Lung (tissue), 11 donors: ENCODE measurements at regions not wholly inside any gene's neighbourhood (a gene's known extent, or its start where the extent isn't known, plus 50 kb on each side); places are given as distances from the start of the nearest gene placed in this dataset.

Experiments used
- ATAC-seq: fragments of 200-7000 bp; cut with Tn5 transposase; one replicate; pipeline ENCODE4 v1.9.1; 2020; ENCODE audit warnings: moderate number of reproducible peaks; ENCODE audit not compliant: insufficient read depth, low FRiP score
- DNase-seq, 3 donors: peaks; one replicate each; pipeline ENCODE4 v3.0.0-alpha.2; 2013 to 2017
- H3K27ac ChIP-seq, 2 donors: one replicate each; pipeline ENCODE4 v1.5.1; 2013; ENCODE audit warnings: mild to moderate bottlenecking in 2 of 2, moderate library complexity in 2 of 2, control low read depth in 1 of 2, inconsistent platforms in 1 of 2, low read depth in 1 of 2, low read length in 1 of 2
- H3K27me3 ChIP-seq, 3 donors: one replicate each; pipeline ENCODE4 v1.5.1; 2013; ENCODE audit warnings: low read length in 2 of 3; ENCODE audit not compliant: control insufficient read depth in 3 of 3, insufficient read depth in 3 of 3
- H3K36me3 ChIP-seq, 4 donors: one replicate each; pipeline ENCODE4 v1.5.1; 2013; ENCODE audit warnings: low read length in 4 of 4, mild to moderate bottlenecking in 1 of 4, moderate library complexity in 1 of 4; ENCODE audit not compliant: control insufficient read depth in 4 of 4, insufficient read depth in 4 of 4
- H3K4me1 ChIP-seq, 5 donors: one replicate each; pipeline ENCODE4 v1.5.1; 2013; ENCODE audit warnings: low read length in 5 of 5, mild to moderate bottlenecking in 2 of 5, moderate library complexity in 1 of 5; ENCODE audit not compliant: control insufficient read depth in 5 of 5, insufficient read depth in 5 of 5
- H3K4me3 ChIP-seq: one replicate; pipeline ENCODE4 v1.5.1; 2013; ENCODE audit warnings: mild to moderate bottlenecking, control low read depth, moderate library complexity
- H3K9ac ChIP-seq, 2 donors: one replicate each; pipeline ENCODE4 v1.5.1; 2013; ENCODE audit warnings: low read length in 2 of 2, control low read depth in 1 of 2; ENCODE audit not compliant: insufficient read depth in 1 of 2
- H3K9me3 ChIP-seq, 4 donors: one replicate each; pipeline ENCODE4 v1.5.1; 2013; ENCODE audit warnings: low read length in 3 of 4, mild to moderate bottlenecking in 1 of 4, moderate library complexity in 1 of 4; ENCODE audit not compliant: control insufficient read depth in 4 of 4, insufficient read depth in 3 of 4
- WGBS, 2 donors: extraction: QIAGEN DNeasy Blood & Tissue Kit; methylation state at CpG; one replicate each; pipeline ENCODE4 v1.1.7; 2013; 5-methylcytosine and 5-hydroxymethylcytosine counted together
- TF ChIP-seq, protein P1 (sequence below): IDR thresholded peaks from 2 replicates; pipeline ENCODE4 v1.5.1; 2012; ENCODE audit warnings: mild to moderate bottlenecking; ENCODE audit errors: control extremely low read depth, extremely low read depth
- donor health status: control.
- donor health status: control.
- donor health status: Bipolar disorder and iron deficiency.
- donor health status: healthy.
- donor health status: DM: yes; HTN: yes; CAD: no.

DNA sequence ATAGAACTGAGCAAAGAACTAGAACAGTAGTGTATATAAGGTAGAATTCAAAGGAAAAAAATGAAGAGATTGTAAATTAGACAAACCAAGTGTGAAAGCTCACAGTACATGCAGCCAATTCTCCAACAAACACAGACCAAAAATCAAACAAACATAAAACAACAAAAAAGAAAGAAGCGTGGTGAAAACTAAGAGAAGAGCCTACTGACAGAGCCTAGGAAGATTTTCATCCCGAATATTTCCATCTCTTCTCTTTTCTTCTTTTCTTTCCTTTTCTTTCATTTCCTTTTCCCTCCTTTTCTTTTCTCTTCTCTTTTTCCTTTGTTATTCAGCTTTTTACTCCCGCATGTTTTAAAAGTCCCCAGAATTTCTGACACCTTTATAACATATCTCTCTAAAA, 1103.6 kb downstream of the CDH8 start:
- WGBS, 2 donors, result 88 to 93% methylated on average over 3 of the region's 3 CpGs
- Histone ChIP-seq H3K9me3 (no peaks in the 10 kb centered on the region), H3K27me3 (no peaks in the 10 kb centered on the region), H3K27ac (no peak overlapping the region), H3K4me3 (no peak overlapping the region), H3K9ac (no peak overlapping the region), H3K4me1 (no peaks in the 10 kb centered on the region), H3K36me3 (no peaks in the 10 kb centered on the region)
- TF ChIP-seq, protein P1, sequence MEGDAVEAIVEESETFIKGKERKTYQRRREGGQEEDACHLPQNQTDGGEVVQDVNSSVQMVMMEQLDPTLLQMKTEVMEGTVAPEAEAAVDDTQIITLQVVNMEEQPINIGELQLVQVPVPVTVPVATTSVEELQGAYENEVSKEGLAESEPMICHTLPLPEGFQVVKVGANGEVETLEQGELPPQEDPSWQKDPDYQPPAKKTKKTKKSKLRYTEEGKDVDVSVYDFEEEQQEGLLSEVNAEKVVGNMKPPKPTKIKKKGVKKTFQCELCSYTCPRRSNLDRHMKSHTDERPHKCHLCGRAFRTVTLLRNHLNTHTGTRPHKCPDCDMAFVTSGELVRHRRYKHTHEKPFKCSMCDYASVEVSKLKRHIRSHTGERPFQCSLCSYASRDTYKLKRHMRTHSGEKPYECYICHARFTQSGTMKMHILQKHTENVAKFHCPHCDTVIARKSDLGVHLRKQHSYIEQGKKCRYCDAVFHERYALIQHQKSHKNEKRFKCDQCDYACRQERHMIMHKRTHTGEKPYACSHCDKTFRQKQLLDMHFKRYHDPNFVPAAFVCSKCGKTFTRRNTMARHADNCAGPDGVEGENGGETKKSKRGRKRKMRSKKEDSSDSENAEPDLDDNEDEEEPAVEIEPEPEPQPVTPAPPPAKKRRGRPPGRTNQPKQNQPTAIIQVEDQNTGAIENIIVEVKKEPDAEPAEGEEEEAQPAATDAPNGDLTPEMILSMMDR, result no peak
- DNase-seq, result no peak
- no peak for ATAC-seq

DNA sequence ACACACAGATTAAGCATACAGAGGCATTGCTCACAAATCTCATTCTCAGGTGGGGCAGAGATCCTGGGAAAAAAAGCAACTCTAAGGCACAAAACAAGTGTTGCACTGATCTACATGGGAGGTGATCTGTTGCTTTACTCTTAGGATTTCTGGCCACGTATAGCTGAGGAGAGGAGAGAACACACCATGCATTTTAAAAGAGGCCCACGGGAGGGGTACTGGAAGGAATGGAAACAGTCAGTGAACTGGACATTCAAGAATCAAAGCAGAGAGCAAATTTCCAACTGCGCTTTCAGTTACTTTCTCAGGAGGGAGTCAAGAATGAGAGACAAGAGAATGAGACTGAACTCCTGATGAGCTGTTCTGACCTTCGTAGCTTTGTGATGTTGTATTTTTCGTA, 1105.9 kb downstream of the CDH8 start:
- Histone ChIP-seq H3K27me3 (no peaks in the 10 kb centered on the region), H3K9me3 (no peaks in the 10 kb centered on the region), H3K4me3 (no peak overlapping the region), H3K4me1 (no peaks in the 10 kb centered on the region), H3K9ac (no peak overlapping the region), H3K27ac (no peak overlapping the region), H3K36me3 (no peaks in the 10 kb centered on the region)
- ATAC-seq (no peak), DNase-seq (no peak)
- TF ChIP-seq, protein P1, result no peak
- 78 to 85% methylated on average over 5 of the region's 5 CpGs for whole genome bisulfite sequencing, 2 donors

DNA sequence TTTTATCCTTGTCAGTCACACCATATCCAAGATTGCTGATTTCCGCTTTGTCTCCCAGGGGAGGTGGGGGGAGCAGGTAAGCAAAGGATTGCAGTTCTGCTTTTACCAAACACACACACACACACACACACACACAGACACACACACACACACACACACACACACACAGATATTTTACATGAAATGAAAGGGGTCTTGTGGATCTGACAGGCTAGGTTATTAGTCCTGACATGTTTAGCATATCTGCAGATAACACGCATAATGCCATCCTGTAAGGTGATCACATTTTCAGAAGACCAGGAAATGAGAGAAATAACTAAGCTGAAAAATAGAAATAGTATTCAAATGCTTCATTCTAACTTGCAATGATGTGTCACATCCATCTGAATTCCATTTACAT, 1113.3 kb downstream of the CDH8 start:
- no peak for ATAC-seq
- no peaks in the 10 kb centered on the region for H3K36me3 ChIP-seq
- H3K4me3 ChIP-seq, result no peak overlapping the region
- H3K4me1 ChIP-seq, result no peaks in the 10 kb centered on the region
- 90 to 92% methylated on average over 2 of the region's 2 CpGs for WGBS, 2 donors
- TF ChIP-seq, protein P1, result no peak
- H3K27ac ChIP-seq, result no peak overlapping the region
- H3K9ac ChIP-seq, result no peak overlapping the region
- no peaks in the 10 kb centered on the region for H3K27me3 ChIP-seq
- H3K9me3 ChIP-seq, result no peaks in the 10 kb centered on the region
- no peak for DNase-seq

DNA sequence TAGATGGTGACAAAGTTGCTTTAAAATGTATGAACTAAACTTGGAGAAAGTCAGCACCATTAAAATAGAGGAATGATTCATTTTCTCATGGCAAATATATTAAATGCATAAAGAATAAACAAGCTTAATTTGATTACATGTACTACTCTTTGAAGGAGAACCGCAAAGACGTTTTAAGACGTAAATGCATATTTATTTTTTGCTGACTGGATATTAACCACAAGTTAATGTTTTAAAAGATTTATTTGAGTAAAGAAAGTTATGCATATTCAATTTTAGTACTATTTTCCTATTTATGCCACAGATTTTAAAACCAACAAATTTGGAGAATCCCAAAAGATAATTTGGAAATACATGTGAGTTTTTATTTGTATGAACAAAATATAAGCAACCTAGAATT, 1121.9 kb downstream of the CDH8 start:
- Histone ChIP-seq H3K27me3 (no peaks in the 10 kb centered on the region), H3K36me3 (no peaks in the 10 kb centered on the region), H3K27ac (no peak overlapping the region), H3K9ac (no peak overlapping the region), H3K4me3 (no peak overlapping the region), H3K9me3 (no peaks in the 10 kb centered on the region), H3K4me1 (no peaks in the 10 kb centered on the region)
- ATAC-seq (no peak), DNase-seq (no peak)
- TF ChIP-seq, protein P1, result no peak
- WGBS, 2 donors, result 83 to 88% methylated on average over 3 of the region's 3 CpGs
